Kidney capillary endothelial cell (primary cell): ENCODE measurements at regions not wholly inside any gene's neighbourhood (a gene's known extent, or its start where the extent isn't known, plus 50 kb on each side); places are given as distances from the start of the nearest gene placed in this dataset.

Experiments
- DNase-seq: peaks from one replicate; pipeline ENCODE4 v3.0.0-alpha.2; 2018; ENCODE audit warnings: low spot score

DNA sequence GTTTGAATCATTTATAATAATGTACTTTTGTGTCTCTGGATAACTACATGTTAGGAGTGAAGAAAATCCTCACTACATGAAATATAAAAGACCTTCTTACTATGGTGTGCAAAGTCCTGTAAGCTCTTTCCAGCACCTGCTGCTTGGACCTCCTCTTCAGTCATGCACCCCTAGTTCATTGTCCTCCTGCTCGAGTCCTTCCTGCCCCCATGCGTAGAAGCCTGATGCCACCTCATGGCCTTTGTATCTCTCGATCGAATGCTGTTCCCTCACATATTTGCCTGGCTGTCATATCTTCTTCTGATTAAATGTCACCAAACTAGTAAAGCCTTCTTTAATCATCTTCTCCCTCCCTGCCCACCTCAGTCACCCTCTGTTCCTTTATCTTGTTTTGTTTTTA, 49.9 kb upstream of the SUCLG2 start:
- no peak for DNase-seq
